Left forelimb (tissue), 1 donor: ENCODE measurements at regions not wholly inside any gene's neighbourhood (a gene's known extent, or its start where the extent isn't known, plus 50 kb on each side); places are given as distances from the start of the nearest gene placed in this dataset.
"Not testable (repeated sequence)": the region's sequence is repeated elsewhere in the genome, so short reads cannot be mapped to it uniquely, and the experiment has no call there.

Source experiments
- DNase-seq: peaks from one replicate; pipeline ENCODE4 v3.0.0-alpha.2; 2018; ENCODE audit warnings: low spot score

DNA sequence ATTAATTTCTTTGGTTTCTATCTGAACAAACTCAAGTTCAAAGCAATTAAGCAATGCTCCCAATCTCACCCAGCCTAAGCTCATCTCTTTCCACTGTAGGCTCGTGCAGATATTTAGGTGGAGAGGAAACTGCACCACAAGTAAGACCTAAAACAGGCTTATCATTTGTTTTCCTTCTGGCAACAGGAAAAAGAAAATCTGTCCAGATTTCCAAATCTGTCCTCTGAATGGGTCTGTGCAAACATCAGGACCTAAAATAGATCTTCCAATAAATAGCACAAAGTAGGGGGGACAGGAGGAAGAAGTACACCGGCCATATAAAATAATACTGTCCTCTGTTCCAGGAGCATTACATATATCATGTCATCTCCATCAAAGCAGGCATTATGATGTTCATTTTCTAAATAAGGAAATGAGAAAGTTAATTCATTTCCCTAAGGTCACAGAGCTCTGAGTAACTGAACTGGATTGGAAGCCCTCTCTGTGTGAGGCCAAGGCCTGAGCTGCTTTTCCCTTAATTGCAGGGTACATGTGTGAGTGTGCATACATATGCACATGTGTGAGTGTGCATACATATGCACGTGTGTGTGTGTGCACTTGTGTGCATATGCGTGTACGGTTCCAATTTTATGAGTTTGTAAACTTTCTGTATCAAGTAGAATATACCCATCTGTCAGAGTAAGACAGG, 92.8 kb upstream of the PARD3 start:
- no peak for DNase-seq

DNA sequence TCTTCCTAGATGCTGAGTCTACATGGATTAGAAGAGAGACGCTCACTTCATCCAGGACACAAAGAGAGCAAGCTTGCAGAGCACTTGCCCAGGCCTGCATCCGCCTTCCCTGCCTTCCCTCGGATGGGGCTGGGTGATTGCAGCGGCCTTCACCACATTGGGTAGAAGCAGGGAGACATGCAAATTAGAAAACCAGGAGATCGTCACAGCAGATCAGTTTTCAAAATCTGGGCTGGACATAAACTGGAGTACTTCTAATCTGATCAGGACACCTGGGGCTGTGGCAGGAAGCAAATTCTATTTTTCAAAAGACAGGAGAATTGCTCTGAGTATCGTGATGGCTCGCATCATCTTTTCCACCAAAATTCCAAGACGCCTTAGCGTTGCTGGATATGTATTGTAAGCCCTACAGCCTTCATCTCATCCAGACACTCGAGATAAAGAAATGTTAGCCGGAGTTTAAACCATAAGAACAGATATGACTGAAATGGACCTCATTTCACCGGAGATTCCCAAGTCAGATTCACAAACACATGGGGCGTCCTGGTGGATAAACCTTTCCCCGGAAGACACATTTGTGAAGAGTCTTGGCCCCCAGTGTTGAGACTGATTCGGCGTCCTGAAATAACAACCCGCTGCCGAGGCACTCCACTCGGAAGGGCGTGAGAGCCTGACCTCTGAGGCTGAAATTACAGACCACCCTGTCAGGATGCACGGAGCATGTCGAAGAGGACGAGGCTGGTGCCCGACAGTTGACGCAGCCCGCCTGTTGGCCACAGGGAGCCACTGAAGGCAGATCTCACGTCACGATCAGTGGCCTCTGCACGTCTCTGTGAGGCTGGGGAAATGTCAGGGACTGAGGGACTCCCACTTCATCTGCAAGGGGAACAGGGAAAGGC, 91.2 kb upstream of the PARD3 start:
- peak; percentile 71 for DNase-seq

DNA sequence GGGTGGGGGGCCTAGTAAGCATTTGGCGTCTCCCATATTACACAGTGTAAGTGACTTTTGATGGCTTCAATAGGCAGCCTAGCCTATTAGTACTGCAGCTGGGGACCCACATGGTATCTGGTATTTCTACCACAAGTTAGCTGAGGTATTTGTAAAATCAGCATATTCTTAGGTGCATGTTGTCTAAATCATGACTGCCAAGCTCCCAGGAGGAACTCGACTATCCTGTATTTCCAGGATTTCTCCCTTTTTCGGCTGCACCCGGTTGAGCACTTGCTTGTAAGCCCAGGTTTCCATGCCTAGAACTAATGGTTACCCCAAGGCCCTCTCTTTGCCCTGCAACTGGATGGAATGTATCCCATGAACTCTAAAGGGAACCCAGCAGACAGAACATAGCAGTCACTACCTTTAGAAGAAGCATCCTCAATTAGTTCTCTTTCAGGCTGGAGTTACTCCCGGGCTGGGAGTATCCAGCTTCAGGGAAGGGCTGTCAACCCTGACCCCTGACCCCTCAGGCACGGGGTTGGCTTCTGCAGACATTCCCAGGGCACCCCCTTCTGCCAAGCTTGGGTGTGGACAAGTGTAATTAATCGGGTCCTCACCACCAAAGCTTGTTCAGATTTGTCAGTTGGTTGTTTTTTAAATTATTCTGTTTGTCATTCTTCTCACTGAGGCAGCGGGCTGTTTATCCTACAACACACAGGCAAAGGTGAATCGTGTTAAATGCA, 90.3 kb upstream of the PARD3 start:
- no peak for DNase-seq

DNA sequence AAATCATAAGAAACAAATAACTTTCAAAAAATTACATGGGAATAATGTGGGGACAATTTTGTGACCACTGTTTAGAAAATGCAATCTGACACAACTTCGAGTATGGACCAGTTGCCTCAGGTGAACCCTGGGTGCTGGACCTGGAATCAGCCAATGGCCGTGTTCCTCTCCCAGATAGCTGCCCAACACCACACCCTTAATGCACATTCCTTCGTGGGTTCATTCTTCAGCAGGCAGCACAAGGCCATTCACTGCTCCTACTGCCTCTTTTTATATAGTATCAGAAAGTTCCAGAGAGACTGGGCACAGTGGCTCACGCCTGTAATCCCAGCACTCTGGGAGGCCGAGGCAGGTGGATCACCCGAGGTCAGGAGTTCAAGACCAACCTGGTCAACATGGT, 89.1 kb upstream of the PARD3 start:
- DNase-seq, result no peak

DNA sequence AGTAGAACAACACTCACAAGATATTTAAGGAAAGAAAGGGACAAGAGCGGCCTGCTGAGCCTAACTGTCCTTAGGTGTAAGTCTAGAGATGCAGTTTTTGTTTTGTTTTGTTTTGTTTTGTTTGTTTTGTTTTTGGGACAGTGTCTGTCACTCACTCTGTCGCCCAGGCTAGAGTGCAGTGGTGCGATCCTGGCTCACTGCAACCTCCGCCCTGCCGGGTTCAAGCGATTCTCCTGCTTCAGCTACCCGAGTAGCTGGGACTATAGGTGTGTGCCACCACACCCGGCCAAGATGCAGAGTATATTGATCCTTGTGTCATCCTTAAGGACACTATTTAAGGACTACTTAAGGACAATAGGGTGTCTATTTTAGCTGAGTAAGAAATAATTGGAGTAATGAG, 84.1 kb upstream of the PARD3 start:
- DNase-seq, result no peak

DNA sequence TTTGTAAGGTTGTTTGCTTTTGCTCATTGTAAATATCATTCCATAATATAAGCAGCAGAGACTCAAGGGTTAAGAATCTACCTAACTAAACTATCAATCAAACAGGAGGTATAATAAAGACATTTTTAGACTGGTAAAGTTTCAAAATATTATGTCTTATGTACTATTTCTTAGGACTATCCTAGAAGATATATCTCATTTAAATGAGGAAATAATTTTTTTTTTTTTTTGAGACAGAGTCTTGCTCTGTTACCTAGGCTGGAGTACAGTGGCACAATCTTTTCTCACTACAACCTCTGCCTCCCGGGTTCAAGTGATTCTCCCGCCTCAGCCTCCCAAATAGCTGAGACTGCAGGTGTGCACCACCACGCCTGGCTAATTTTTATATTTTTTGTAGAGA, 80.9 kb upstream of the PARD3 start:
- no peak for DNase-seq

DNA sequence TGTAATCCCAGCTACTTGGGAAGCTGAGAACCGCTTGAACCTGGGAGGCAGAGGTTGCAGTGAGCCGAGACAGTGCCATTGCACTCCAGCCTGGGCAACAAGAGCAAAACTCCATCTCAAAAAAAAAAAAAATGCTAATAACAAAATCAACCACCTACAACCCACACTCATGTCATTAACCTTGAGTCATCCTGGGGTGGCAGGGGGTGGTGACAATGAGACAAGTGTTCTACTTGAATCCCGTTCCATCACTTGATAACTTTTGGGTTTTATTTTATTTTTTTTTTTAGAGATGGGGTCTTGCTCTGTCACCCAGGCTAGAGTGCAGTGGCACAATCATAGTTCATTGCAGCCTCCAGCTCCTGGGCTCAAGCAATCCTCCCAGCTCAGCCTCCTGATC, 80.0 kb upstream of the PARD3 start:
- not testable (repeated sequence) for DNase-seq

DNA sequence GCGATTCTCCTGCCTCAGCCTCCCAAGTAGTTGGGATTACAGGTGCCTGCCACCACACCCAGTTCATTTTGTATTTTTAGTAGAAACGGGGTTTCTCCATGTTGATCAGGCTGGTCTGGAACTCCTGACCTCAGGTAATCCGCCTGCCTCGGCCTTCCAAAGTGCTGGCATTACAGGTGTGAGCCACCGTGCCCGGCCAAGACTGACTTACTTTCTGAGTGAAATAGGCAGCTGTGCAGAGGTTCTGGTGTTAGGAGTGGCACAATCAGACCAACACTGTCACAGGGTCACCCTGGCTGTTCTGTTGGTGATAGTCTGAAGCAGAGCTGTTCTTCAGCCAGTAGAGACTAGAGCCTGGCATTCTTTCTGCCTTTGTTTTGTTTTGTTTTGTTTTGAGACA, 77.4 kb upstream of the PARD3 start:
- not testable (repeated sequence) for DNase-seq

DNA sequence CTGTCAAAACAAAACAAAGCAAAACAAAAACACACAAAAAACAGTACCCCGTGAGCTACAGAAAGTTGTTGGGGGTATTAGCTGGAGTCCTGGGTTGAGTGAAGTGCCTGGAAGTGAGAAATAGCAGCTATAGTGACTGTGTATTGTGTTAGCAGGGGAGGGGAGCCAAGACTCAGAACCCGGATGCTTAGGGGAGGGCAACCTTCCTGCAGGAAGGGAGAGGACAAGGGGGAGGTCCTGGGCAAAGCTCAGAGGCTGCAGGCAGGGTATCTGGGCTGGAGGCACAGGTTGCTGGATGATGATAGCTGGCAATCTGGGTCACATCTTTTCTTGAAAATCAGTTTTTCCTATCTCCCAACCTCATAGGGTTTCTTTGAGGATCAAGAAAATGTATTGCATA, 75.8 kb upstream of the PARD3 start:
- no peak for DNase-seq

DNA sequence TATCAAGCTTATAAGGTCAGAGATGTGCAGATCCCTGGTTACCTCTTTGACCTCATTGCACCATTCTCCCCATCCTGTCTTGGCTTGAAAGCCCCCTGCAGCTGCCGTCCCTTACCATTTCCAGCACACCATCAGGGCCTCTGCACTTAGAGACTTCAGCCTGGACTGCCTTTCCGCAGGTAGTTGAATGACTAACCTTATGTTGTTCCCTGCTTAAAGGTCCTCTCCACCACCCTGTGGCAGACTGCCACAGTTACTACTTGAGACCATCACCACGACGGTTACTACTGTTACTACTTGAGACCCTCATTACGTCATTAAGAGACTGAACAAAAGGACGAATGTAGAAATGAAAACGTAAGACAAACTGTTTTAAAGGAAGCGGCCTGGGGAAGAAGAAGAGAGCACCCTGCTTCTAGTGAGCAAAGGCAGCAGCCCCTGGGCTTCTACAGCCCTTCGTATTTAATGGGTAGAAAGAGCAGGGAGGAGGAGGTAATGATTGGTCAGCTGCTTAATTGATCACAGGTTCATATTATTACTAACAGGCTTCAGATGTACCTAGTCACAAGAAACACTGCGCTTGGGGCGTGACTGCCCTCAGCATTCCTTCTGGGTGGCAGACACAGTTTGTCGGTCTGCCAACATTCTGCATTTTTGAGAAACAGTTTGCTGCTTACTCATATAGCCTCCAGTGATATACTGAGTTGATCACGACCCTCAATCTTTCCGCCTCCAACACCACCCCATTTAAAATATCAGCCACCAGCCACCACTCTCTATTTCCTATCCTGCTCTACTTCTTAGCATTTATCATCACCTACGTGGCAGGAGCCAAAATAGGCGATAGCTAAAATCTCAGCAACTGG, 74.1 kb upstream of the PARD3 start:
- no peak for DNase-seq

DNA sequence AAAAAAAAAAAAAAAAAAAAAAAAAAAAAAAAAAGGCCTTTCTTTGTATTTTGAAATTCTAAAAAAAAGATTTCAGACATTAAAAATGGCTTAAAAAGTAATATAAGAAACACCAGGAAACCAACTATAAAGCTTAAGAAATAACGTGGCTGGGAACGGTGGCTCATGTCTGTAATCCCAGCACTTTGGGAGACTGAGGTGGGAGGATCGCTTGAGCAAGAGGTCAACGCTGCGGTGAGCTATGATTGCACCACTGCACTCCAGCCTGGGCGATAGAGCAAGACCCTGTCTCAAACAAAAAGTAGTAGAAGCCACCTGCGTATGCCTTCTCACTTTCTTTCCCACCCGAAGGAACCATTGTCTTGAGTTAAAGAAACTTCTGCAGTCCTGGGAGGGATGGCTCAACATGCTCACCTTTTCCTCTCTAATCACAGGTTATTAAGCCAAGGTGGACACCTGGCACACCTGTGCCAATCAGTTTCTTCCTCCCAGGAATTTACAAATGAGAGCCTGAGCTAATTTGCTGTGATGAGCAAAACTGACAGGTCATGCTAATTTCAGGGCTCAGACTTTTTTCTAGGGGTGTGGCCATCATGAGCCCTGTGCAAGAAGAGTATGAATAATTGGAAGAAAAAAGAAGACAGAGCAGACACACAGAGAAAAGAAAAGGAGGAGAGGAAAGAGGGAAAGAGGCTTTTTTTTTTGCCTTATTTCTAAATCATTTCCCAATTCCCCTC, 72.0 kb upstream of the PARD3 start:
- no peak for DNase-seq

DNA sequence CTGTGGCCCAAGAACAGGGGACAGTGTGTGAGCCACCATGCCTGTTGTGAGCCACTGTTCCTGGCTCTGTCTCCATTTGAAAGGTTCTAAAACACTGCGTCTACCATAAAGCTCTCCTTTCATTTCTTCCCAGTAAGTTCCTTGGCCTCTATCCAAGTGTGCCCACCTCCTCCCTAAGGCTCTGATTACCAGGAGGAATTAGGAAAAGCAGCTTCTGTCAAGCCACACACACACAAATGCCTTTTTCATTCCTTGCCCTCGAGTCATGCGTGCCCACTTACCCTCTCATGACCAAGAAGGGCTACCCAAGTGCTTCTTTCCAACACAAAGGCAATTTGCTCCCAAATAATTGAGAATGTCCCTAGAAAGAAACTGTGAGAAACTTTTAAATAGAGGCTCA, 70.8 kb upstream of the PARD3 start:
- DNase-seq, result no peak

DNA sequence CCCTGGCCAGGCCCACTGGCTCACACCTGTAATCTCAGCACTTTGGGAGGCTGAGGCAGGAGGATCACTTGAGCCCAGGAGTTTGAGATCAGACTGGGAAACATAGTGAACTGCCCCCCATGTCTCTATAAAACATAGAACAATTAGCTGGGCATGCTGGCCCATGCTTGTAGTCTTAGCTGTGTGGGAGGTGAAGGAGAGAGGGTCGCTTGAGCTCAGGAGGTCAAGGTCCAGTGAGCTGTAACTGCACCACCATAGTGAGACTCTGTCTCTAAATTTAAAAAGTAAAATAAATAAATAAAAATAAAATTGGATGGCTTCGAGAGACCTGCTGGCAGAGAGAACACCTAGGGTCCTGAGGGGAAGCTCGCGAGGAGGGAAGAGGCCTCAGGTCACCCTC, 69.9 kb upstream of the PARD3 start:
- no peak for DNase-seq

DNA sequence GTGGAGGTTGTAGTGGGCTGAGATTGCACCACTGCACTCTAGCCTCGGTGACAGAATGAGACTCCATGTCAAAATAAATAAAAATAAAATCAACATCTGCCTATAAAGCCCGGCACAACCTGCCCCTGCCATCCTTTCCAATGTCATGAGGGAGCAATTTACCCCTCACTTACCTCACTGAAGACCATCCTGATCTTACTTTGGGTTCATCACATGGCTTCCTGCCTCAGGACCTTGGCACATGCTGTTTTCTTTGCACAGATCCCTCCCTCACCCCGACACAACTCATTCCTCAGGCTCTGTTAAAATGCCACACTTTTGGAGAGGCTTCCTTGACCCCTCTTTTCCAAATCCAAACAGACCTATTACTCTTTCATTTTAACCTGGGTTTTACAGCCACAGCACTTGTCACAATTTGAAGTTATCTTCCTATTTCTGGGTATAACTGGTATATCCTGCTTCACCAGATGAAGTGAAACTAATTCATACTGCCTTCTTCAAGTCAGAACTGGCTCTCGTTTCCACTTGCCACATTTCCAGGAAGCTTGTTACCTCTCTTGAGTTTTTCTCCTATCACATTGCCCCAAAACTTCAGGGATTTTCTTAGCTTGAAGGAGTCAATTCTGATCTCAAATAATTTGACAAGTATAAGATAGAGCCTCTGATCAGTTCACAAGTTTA, 69.3 kb upstream of the PARD3 start:
- DNase-seq, result no peak

DNA sequence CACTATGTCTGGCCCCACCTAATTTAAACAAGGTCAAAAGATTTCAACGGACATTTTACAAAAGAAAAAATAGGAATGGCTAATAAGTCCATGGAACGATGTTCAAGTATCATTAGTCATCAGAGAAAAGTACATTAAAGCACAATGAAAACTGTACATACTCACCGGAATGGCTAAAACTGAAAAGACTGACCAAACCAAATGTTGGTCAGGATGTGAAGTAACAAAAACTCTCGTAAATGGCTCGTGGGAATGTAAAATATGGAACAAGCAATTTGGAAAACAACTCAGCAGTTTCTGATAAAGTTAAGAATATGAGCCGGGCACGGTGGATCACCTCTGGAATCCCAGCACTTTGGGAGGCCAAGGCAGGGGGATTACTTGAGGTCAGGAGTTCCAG, 65.7 kb upstream of the PARD3 start:
- no peak for DNase-seq

DNA sequence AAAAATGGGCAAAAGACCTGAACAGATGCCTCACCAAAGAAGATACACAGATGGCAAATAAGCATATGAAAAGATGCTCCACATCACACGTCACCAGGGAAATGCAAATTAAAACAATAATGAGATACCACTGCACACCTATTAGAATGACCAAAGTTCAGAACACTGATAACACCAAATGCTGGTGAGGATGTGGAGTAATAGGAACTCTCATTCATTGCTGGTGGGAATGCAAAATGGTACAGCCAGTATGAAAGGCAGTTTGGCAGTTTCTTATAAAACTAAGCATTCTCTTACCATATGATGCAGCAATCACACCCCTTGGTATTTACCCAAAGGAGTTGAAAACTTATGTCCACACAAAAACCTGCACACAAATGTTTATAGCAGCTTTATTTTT, 63.6 kb upstream of the PARD3 start:
- DNase-seq, result not testable (repeated sequence)

DNA sequence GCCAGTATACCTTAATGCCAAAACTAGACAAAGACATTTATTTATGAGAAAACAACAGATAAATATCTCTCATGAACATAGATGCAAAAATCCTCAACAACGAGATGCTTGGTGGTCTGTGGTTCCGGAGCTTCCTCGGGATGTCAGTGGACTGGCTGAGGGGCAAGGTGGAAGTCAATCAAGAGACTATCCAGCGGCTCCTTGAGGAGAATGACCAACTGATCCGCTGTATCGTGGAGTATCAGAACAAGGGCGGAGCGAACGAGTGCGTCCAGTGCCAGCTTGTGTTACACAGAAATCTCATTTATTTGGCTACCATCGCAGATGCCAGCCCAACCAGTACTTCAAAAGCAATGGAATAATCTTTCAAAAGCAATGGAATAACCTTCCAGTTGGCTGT, 60.0 kb upstream of the PARD3 start:
- DNase-seq, result no peak

DNA sequence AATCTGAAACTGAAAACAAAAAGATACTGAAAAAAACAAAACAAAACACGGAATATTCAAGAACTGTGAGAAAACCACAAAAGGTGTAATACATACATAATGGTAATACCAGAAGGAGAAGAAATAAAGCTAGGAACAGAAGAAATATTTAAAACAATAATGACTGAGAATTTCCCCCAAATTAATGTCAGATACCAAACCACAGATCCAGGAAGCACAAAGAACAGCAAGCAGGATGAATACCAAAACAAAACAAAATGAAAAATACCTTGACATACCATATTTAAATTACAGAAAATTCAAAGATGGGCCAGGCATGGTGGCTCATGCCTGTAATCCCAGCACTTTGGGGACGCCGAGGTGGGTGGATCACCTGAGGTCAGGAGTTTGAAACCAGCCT, 57.7 kb upstream of the PARD3 start:
- DNase-seq, result no peak

DNA sequence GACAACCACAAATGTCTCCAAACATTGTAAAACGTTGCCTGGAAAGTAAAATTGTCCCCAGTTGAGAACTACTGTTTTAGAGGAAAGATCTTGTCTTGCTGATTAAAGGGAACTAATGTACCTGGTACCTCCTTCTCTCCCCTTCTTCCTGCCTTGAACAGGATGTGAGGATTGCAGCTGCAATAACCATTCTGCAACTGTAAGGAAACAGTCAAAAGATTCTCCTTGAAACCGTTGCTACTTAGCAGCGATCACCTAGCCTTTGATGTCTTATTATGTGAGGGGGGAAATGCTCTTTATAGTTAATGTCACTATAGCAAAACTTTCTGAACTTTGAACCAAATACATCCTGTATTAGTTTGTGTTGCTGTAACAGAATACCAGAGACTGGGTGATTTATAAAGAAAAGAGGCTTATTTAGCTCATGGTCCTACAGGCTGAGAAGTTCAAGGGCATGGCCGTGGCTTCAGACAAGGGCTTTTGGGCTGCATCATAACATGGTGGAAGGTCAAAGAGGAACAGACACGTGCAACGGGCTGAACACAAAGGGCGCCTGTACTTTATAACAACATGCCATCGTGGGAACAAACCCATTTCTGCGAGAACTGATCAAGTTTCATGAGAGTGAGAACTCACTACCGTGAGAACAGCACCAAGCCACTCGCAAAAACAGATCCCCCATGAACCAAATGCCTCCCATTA, 54.2 kb upstream of the PARD3 start:
- DNase-seq, result no peak

DNA sequence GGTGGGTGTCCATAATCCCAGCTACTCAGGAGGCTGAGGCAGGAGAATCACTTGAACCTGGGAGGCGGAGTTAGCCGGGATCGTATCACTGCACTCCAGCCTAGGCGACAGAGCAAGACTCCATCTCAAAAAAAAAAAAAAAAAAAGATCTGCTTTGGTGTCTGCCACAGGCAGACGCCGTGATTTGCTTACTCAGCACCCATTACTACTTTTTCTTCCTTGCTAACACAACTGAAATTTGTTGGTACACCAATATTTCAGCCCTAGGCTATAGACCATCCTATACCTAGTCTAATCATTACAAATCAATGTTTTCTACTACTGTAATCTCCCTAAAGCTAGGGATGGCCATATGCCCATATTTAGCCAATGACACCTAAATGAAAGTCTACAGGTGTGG, 53.5 kb upstream of the PARD3 start:
- DNase-seq, result no peak
